GM21447 (cell line): ENCODE measurements at regions not wholly inside any gene's neighbourhood (a gene's known extent, or its start where the extent isn't known, plus 50 kb on each side); places are given as distances from the start of the nearest gene placed in this dataset.

Experiments
- ATAC-seq: cut with Tn5 transposase; IDR thresholded peaks from one replicate; pipeline ENCODE4 v1.9.1; 2021; ENCODE audit not compliant: unreplicated experiment

- ATAC-seq: no peak
These were observed 187.5 kb upstream of the ZBED5 start for GRCh38 chr11:11045156-11045930.

- no peak for ATAC-seq
These were observed 186.4 kb upstream of the ZBED5 start for GRCh38 chr11:11044137-11044855.

- ATAC-seq: no peak
These were observed 185.9 kb upstream of the ZBED5 start for GRCh38 chr11:11043721-11044120.

- ATAC-seq: no peak
These were observed 181.5 kb upstream of the ZBED5 start for GRCh38 chr11:11039208-11039965.

GRCh38 chr11:11038782-11039181 is 180.9 kb upstream of the ZBED5 start:
- ATAC-seq: no peak

- ATAC-seq: no peak
These were observed 180.5 kb upstream of the ZBED5 start for GRCh38 chr11:11038352-11038751.

GRCh38 chr11:11036848-11037732 is 179.2 kb upstream of the ZBED5 start:
- no peak for ATAC-seq

- ATAC-seq: no peak
These were observed 178.5 kb upstream of the ZBED5 start for GRCh38 chr11:11036185-11036847.

- ATAC-seq: no peak
These were observed 177.5 kb upstream of the ZBED5 start for GRCh38 chr11:11035331-11035730.

GRCh38 chr11:11034476-11034875 is 176.6 kb upstream of the ZBED5 start:
- ATAC-seq: no peak

- ATAC-seq: no peak
These were observed 174.2 kb upstream of the ZBED5 start for GRCh38 chr11:11032066-11032465.

GRCh38 chr11:11029027-11029426 is 171.2 kb upstream of the ZBED5 start:
- no peak for ATAC-seq

GRCh38 chr11:11028017-11028692 is 170.3 kb upstream of the ZBED5 start:
- no peak for ATAC-seq

GRCh38 chr11:11027288-11027687 is 169.4 kb upstream of the ZBED5 start:
- ATAC-seq: no peak

GRCh38 chr11:11025087-11025486 is 167.2 kb upstream of the ZBED5 start:
- ATAC-seq: no peak

- ATAC-seq: no peak
These were observed 164.4 kb upstream of the ZBED5 start for GRCh38 chr11:11022125-11022730.

- no peak for ATAC-seq
These were observed 163.7 kb upstream of the ZBED5 start for GRCh38 chr11:11021563-11021962.

- ATAC-seq: no peak
These were observed 162.9 kb upstream of the ZBED5 start for GRCh38 chr11:11020747-11021149.

- no peak for ATAC-seq
These were observed 162.4 kb upstream of the ZBED5 start for GRCh38 chr11:11020219-11020726.
